SU-DHL-6 (cell line): ENCODE measurements at regions not wholly inside any gene's neighbourhood (a gene's known extent, or its start where the extent isn't known, plus 50 kb on each side); places are given as distances from the start of the nearest gene placed in this dataset.

Experiments
- EZH2phosphoT487 ChIP-seq: fragments of 200-600 bp; sonication (generic), shearing (Covaris generic); conservative IDR thresholded peaks from 2 replicates; pipeline ENCODE4 v1.6.1; 2018; ENCODE audit warnings: mild to moderate bottlenecking, antibody characterized with exemption, low read length, moderate library complexity, mixed read lengths
- TF ChIP-seq, protein P1 (sequence below): fragments of 200-600 bp; sonication (generic); IDR thresholded peaks from one replicate; pipeline ENCODE4 v1.5.1; 2017; ENCODE audit warnings: antibody characterized with exemption, mild to moderate bottlenecking, low read length, moderate library complexity; ENCODE audit not compliant: insufficient read depth, poor library complexity, severe bottlenecking

GRCh38 chr4:128636906-128637305, 172.6 kb upstream of the JADE1 start:
- TF ChIP-seq, protein P1, sequence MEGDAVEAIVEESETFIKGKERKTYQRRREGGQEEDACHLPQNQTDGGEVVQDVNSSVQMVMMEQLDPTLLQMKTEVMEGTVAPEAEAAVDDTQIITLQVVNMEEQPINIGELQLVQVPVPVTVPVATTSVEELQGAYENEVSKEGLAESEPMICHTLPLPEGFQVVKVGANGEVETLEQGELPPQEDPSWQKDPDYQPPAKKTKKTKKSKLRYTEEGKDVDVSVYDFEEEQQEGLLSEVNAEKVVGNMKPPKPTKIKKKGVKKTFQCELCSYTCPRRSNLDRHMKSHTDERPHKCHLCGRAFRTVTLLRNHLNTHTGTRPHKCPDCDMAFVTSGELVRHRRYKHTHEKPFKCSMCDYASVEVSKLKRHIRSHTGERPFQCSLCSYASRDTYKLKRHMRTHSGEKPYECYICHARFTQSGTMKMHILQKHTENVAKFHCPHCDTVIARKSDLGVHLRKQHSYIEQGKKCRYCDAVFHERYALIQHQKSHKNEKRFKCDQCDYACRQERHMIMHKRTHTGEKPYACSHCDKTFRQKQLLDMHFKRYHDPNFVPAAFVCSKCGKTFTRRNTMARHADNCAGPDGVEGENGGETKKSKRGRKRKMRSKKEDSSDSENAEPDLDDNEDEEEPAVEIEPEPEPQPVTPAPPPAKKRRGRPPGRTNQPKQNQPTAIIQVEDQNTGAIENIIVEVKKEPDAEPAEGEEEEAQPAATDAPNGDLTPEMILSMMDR, result no peak
- no peak for TF ChIP-seq EZH2phosphoT487
